DMS53 (cell line): ENCODE measurements at regions not wholly inside any gene's neighbourhood (a gene's known extent, or its start where the extent isn't known, plus 50 kb on each side); places are given as distances from the start of the nearest gene placed in this dataset.

ENCODE experiments used
- DNase-seq: peaks from one replicate; lab custom pipeline; 2025; lab: John Stamatoyannopoulos, UW

DNA sequence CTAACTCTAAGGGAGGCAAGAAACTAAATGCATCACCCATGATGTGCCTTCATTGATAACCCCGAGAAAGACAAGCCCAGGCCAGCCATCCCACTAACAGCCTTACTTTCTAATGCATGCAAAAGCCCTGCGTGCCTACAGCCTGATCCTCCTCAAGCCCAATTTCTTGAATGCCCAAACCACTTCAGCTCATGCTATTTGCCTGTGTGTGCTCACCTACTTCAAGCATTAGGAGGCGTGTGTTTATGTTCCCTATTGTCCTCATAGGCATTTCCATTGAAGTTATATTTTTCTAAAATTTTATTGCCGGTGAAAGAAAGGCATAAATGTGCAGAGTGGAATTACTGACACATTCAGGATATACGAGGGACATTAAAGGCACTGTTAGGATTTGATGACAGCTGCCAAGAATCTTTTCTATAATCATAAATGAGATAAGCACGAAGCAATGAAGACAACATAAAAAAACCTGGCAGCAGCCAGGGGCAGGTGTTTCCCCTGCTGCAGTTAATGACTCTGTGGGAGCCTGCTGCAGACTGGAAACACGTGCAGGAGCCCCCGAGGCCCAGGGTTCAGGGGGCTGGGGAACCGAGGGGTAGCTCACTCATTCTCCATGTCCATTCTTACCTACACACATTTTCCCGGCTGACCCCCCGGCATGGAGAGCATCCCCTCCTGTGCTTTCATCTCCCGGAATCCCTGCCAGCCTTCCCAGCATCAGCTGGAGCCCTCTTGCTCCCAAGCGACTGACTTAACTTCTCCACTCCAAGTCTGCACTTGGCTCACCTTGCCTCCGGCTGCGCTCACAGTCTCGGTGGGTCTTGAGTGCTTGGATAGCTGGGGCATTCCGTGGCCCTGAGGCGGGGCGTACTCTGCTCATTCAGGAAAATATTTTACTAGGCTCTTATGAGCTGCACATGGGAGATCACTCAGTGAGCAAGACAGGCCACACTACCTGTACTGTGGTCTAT lies 292.3 kb upstream of the SIX2 start:
- DNase-seq, result peak; percentile 80

DNA sequence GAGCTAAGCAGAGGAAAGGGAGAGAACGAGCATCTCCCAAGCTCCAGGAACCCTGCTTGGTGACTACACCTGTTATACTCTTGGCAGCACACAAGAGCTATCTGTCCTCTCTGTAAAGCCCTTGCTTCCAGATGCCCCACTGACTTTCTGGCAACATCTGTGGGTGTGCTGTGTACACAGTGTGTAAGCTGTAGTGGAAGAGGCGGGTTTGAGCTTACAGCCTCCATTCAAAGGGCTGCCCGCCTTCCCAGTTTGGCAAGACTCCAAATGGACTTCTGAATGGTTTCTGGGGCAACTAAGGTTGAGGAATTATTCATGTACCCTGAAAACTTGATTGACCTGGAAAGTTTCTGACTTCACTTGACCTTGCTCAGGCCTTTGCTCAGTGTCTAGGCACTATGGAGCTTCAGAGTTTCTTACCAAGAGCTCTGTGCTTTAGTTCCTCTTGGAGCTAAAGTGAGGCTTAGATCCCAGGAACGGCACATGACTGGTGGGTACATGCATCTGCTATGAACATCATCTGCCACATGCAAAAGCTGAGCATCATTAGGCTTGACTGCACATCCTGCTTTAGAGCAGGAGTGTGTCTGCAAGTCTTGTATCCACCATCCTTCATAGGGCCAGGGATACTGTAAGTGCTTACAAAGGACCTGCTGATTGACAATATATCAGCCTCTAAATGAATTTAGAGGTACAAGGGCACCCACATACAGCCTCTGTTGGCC lies 290.9 kb upstream of the SIX2 start:
- DNase-seq, result peak; percentile 89

DNA sequence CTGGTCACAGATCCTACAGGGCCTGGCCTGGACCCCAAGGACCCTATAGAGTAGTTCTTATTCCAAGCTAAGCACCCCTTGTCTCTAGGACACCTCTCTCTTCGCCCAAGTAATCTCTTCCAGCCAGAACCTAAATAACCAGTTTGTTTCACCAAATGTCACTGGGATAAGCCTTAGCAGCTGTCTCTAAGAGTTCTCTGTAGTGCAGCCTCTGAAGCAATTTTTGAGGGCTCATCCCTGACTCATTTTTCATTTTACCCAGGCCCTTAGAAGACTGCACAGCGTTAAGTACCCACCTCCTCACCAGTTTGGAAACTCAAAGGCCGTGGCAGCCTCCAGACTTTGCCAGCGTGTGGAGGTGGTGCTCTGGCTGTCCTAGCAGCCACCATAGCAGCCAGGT lies 290.1 kb upstream of the SIX2 start:
- peak; percentile 48 for DNase-seq

DNA sequence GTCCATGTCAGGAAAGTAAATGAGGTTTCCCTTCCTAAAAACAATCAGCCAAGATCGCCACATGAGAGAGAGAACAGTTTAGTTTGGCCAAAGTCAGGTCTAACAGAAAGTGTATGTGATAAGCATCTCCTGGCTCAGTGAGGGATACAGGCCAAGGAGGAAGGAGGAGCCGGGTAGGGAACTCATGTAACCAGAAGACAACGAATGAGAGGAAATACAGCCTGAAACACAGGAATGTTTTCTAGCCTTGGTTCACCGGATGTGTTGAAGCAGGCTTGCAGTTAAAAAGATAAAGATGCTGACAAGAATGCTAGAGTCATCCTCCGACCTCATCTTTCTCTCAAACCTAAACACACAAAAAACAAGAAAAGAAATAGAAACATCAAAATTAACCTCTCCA lies 283.9 kb upstream of the SIX2 start:
- no peak for DNase-seq

DNA sequence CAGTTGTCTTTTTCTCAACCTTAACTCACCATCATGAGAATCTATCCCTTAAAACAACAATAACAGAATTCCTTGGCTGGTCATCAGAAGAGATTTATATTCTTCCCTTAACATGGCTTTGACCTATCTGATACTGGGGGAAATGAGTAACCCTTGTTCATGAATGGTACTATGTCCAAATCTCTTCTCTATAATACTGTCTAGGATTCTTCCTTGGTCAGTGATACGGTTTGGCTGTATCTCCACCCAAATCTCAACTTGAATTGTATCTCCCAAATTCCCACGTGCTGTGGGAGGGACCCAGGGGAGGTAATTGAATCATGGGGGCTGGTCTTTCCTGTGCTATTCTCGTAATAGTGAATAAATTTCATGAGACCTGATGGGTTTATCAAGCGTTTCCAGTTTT lies 282.0 kb upstream of the SIX2 start:
- DNase-seq, result no peak

DNA sequence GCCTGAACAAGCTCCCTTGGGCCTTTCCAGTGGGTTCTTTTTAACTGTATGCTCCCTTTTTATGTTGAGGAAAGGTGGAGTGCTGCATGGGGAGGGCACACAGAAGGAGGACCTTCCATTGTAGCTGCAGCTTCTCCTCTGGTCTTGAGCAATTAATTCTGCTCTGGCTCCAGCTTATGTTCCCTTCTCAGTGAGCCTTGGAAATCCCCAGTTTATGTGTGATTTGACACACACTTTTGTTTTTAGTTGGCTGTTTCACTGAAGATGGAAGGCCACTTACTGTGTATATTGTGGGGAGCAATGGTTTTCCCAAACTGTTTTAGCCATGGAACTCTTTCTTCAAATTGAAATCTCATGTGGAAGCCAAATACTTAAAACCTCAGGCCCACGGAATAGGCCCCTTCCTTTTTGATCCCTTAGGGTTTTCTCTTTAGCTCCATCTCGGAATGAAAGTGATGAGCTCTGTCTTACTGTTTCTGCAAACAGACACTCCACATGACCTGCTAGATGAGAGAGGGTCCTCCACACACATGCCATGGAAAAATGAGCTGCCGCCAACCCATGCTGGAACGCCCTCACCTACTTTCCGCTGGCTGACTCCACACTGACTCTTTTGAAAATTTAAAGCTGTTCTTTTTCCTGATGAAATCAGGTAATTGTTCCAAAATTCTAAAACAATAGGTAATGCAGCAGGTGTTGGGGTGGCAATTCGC lies 280.9 kb upstream of the SIX2 start:
- no peak for DNase-seq

DNA sequence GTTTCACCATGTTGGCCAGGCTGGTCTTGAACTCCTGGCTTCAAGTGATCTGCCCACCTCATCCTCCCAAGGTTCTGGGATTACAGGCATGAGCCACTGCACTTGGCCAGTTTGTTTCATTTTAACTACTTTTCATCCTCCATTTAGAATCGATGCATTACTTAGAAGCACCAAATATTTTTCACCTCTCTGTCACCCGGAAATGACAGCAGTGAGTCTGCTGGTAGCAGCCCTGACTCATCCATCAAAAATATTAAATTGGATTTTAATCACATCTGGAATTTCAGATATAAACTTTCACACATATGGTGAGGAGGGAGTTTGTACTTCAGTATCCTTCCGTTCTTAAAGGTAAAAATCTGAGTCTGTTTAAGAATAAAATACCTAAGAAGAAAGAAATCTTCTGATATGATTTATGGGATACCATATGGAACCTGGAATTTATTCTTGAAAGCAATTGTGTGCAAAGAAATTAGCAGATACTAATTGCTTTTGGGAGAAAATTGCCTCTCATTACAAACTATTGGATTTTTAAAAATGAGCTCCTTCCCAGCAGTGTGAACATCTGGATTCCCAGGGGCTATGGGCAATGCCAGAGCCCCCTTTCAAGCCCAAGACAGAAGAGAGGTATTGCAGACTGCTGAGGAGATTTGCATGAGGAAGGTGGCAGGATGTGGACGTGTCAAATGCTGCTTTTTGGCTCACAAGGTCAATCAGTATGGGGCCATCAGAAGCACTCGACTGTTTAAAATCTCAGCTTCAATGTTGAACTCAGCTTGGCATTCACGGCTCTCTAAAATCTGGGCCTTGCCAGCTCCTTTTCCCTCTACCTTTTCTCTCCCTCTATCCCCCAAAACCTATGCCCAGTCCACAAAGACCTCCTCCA lies 279.5 kb upstream of the SIX2 start:
- DNase-seq, result no peak

DNA sequence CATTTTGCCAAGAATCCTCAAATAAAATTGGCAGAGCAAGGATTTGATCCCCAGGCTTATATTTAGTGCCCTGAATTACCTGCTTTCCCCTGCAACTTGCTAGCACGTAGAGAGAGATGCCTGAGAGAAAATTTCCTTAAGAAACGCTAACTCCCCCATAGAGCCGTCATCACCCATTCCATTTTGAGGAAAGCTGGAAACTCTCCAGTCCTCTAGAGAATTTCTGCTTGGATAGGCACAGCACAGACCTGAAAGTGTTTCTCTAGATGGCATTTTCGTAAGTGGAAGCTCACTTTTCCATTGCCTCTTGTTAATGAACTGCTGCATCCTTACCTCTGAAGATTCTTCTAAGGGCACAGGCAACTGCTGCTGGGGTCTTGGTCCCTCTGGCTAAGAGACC lies 277.8 kb upstream of the SIX2 start:
- no peak for DNase-seq

DNA sequence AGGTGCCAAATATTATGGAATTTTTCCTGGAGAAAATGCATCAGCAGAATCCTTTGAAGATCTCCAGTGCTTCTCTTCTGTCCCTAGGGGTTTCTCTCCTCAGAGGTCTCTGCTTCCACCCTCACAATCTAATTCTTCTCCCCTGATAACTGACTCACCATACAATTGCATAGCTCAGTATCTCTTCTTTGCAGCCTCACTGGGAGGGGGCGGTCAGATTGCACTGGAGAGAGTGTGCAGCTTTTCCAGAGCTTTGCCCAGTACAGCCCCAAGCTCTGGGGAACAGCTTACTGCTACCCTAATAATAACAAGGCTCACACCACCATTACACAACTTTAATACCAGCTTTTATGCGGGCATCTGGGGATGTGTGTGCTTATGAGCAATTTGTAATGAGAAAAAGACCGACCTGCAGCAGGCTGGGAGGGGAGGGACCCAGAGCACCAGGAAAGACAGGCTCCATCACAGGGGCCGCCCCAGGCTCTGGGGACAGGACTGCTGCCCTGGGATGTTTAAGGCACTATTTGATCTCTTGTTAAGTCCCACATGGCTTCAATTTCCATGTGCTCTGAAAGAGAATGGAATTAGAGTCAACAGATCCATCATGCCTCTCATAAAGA lies 276.6 kb upstream of the SIX2 start:
- no peak for DNase-seq

DNA sequence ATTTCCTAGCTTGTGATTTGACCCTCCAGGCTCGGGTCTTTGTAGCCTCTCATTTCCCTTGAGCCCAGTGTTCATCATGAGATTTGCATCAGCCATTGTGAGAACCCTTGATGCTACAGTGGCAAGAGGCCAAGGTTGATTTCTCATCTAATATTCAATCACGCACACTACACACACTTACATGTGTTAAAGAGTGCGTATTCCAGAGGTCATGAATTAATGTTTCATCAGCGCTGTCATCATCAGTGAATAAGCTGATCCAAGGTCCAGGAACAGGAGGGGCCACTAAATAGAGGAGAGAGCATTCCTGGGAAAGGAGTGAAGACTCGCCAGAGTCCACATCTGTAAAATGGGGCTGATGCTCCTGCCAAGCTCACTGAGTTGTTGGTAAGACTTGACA lies 276.1 kb upstream of the SIX2 start:
- no peak for DNase-seq

DNA sequence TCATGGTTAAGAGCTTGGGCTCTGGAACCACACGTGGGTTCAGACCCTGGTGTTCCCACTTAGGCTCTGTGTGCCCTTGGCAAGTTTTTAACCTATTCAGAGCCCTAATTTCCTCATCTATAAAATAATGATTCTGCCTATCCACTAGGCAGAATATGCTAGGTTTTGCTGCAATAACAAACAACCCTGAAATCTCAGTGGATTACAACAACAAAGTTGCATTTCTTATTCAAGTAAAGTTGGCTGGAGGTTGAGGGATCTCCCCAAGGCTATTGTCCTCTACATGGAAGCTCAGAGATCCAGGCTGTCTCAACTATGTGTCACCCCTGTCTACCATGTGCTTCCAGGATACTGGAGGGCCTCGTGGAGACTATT lies 275.4 kb upstream of the SIX2 start:
- DNase-seq, result no peak

DNA sequence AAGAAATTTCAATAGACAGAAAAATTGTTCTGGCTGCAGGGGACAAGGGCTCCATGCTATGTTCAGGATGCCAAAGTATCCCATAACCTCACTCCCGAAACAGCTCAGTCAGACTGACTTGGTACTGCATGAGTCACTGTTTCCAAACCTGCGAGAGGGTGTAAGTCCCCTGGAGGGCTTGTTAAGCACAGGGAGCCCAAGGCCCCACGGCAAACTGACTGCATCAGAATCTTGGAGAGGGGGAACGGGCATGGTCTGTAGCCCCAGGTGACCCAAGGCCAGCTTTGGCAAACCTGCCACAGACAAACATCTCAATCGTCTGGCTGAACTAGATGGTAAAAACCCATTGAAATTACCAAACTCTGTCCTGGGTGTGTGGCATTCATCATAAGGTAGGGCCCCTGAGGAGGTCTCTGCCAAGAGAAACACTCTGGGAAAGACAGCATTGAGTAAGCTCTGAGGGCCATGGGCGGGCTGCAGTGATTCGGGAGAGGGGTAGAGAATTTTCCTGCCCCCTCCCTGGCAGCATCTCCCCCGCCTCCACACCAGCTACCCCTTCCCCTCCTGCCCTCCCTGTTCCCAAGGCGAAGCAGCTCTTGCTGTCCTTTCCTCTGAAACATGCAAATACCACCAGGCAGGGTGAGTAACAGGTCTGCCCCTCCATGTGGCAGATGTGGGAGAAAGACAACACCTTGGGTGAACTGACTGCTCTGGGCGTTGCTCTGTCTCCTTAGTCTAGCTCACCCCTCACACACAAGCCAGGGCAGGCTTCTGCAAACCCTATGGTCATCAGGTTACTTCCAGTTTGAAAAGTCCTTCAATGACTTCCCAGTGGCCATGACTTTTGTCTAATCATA lies 274.7 kb upstream of the SIX2 start:
- no peak for DNase-seq

DNA sequence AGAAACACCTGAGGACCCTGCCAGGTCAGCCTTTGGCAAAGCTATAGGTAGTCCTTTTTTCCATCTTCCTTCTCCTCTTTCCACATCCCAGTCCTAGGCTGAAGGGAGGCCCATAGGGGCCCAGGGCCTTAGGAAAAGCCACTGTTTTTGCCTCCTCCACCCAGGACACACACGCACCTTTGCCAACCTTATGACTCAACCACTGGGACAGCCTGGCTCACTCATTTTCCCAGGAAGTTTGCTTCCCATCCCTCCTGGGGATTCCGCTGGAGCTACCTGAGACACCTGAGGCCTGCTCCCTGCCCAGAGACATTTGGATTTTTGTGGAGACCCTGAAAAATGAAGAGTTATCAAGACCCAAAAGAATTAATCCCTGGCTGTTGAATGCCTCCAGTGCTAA lies 273.4 kb upstream of the SIX2 start:
- DNase-seq, result no peak

DNA sequence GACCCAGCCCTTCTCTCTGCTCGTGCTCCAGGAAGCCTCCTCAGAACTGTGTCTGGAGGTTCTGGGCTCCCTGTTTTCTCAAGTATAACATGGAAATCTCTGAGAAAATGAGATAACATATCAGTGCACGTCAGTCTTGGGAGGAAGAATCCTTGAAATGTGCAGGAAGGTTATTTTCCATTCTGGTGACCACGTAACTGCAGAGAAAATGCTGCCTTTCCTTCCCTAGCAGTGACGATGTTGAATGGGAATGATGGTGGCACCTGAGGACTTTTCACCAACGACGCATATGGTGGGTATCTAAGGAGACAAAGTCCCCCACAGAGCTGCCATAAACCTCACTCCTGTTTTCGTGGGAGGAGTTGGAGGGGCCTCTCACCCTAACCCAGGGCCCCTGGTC lies 272.1 kb upstream of the SIX2 start:
- DNase-seq, result no peak

DNA sequence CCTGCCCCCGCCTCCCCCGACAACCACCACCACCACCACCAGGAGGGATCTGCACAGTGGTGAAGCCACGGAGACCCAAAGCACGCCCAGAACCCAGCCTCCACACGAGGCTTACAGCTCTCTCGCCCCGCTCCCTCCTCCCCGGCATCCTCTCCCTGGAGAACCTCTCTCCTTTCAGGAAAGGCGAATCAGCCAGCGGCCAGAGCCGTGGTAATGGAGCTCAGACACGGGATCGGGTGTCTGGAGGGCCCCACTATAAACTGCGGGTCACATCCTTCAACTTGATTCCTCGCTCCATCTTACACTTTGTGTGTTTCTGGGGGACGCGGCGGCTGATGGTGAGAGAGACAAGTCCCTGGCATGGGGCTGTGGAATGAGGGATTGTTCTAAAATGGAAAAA lies 271.5 kb upstream of the SIX2 start:
- no peak for DNase-seq

DNA sequence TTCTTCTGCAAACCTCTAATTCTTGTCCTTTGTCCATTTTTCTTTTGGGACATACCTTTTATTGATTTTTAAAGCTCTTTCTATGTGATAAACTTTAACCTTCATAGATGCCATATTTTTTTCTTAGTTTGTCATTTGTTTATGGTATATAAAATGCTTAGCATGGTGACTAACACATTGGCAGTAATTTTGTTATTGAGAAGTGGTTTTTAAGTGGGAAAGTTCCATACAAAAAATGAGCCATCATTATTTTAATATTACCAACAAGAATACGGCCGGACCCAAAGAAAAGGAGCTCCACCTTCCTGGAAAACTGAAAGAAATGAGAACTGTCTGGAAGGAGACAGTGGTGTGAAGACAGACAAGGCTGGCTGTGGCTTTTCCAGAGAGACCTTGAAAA lies 270.1 kb upstream of the SIX2 start:
- no peak for DNase-seq

DNA sequence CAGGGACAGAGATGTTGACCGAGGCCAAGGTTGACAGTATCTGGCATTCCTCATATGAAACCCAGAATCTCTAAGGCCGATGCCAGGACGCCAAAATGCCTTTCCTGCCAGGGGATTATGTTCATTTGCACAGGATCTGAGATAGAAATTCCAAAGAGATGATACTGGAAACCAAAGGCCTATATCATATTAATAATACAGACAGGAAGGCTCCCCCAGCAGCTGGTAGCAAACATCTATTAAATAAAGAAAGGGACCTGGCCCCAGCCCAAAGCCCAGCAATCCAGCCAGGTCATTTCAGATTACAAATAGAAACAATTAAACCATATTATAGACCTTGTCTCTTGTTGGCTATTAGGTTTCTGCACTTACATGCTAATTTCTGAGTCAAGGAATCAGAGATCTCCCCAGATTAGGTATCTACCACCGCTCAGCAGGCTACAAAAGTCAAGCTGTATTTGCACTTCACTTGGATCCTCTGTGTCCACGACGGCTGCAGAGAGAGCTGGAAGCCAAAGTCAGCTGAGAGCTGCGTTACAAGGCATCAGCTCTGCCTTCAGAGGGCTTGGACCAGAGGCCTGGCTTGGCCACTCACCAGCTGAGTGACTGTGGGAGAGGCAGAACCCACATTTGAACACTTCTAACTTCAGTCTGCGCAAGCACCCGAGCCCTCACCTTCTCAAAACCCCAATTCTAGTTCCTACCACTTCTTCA lies 269.3 kb upstream of the SIX2 start:
- peak; percentile 48 for DNase-seq

DNA sequence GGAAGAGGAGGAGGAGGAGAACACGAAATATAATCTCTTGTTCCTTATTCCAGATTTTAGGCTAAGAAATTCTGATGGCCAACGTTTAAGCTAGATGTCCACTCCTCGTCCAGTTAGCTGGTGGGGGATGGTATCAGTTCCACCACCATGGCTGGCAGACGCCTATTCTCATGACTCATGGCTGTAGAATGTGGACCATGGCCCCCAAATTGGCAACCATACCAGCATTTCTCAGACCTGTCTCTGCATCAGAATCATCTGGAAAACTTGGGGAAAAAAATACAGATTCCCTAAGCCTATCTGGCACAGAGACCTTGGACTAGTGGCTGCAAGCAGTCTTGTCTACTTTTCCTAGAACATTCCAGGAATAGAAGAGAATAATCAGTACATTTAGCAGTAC lies 267.7 kb upstream of the SIX2 start:
- no peak for DNase-seq

DNA sequence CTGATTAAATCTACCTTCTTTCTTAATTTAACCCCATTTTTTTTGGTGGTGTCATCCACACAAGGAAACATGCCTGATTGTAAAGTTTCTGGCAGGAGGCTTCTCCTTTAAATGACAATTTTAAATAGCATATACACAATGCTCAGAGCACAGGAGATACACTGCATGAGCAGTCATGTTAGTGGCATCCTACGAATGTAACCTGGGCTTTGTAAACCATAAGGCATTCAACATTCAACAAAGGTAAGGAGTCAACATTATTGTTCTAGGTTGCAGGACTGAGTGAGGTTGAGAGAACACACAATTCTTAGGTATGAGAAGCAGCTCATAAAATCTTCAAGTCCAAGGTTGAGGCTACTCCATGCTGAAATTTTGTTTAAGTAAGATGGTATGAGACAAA lies 266.6 kb upstream of the SIX2 start:
- DNase-seq, result peak; percentile 55
